HG03571 (cell line): ENCODE measurements at regions not wholly inside any gene's neighbourhood (a gene's known extent, or its start where the extent isn't known, plus 50 kb on each side); places are given as distances from the start of the nearest gene placed in this dataset.
"Not testable (repeated sequence)": the region's sequence is repeated elsewhere in the genome, so short reads cannot be mapped to it uniquely, and the experiment has no call there.

ENCODE experiments used
- ATAC-seq: cut with Tn5 transposase; IDR thresholded peaks from one replicate; pipeline ENCODE4 v1.9.1; 2021; ENCODE audit not compliant: unreplicated experiment

DNA sequence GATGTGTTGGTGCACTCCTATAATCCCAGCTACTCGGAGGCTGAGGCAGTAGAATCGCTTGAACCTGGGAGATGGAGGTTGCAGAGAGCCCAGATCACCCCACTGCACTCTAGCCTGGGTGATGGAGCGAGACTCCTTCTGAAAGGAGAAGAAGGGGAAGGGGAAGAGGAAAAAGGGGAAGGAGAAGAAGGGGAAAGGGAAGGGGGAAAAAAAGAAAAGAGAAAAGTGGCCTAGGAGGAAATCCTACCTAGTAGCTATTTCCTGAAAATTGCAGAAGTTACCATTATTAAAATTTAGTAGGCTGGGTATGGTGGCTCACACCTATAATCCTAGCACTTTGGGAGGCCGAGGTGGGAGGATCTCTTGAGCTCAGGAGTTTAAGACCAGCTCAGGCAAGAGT lies 67.4 kb downstream of the ARRDC3 start:
- ATAC-seq: no peak

DNA sequence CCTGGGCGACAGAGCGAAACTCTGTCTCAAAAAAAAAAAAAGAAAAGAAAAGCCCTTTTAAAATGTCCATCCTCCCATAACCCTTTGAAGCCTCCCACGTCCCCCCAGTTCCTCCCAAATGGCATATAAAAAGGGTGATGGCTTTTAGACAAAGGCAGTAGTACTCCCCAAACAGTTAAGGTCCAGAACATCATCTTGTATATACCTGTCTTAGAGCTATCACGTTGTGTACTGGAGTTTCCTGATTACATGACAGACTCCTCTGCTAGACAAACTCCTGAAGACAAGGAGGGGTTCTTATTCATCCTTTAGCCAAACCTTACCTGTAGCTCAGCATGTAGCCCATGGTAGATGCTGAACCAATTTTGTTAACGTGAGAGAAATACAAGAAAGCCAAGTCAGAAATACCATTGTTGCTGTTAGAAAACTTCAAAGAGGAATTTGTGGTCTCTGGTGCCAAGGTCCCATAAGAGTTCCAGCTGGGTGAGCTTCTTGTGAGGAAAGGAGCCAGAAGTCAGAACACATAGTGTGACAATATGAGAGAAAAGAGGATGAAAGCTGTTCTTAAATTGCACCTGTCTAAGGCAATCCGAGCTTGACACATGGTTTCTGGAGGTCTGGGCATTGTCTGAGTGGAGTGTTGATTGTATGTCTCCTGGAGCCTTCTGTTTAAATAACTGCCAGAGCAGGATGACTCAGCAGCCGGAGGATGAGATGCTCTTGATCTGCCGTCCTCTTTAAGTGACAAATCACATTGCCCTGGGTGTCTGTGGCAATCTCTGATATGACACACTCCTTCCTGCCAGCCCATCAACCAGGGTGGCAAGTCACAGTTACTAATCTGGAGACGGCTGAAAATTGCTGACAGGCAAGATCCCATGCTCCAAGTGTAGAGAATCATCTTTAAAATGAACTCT lies 69.1 kb downstream of the ARRDC3 start:
- peak; percentile 43 for ATAC-seq

- ATAC-seq: no peak
These were observed 70.4 kb downstream of the ARRDC3 start for GRCh38 chr5:91312698-91313097.

DNA sequence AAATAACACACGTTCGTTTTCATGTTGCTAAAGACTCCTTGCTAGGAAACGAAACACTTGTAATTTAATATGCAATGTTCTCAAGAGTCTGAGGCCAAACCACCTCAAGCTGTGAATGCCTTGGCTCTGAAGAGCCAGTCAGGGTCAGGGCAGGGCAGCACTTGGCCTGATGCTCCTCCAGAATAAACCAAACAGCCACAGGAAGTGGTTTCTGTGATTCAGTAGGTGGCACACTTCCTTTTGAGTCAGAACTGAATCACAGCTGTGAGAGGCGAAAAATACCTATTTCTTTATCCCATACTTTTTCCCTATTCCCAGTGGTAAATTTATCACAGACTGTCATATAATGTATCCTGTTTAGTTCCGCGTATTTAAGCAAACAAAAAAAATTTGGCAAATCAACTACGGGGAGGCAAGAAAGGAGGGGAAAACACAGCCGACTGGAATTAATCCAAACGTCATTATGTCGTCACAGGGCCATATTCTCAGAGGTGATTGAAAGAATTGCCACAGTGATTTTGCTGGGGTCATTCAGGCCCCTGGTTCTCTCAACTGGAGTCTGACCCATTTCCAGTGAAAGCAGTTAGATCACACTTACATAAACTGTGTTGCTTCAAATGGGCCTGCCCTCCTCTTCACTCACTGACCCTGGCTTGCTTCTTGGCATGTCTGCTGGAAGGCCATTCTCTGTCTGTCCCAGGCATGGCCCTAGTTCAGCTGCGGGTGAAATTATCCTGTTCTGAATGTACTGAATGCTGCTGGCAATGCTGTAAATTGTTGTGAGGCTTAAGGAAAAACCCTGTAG lies 71.2 kb downstream of the ARRDC3 start:
- peak; percentile 97 for ATAC-seq

DNA sequence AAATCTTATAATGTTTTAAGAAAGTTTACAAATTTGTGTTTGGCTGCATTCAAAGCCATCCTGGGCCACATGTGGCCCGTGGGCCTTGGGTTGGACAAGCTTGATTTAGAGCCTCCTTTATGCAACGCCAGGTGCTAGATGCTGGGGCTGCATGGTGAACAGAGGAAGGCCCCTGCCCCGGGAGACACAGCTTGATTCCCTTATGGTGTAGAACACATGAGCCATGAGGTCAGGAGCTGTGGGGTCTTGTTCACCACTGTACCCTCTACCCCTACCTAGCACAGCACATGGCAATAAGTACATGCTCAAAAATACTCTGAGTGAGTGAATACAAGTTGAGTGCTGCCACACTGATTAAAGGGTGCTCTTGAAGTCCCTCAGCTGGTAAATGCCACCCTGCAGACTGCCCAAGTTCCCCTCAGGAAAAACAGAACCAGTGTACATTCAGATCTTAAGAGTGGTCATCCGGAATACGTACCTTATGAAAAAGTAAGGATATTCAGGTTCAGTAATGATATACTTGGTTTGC lies 71.9 kb downstream of the ARRDC3 start:
- ATAC-seq: peak; percentile 7

- ATAC-seq: not testable (repeated sequence)
These were observed 75.0 kb downstream of the ARRDC3 start for GRCh38 chr5:91308157-91308556.

DNA sequence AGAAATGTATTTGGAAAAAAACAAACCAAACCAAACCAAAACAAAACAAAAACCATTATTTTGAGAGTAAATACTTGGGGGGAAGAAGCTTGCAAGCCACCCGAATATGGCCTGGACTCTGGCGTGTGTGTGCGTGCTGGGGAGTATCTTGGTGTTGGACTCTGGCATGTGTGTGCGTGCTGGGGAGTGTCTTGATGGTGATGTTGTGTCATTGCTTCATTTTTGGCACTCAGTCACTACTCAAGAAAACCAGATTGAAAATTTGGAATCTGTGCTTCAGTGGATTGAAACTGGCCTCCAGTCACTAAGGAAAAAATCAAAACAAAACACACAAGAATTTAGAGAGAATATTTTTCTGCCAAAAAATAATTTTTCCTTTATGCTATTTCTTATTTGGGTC lies 76.1 kb downstream of the ARRDC3 start:
- no peak for ATAC-seq

DNA sequence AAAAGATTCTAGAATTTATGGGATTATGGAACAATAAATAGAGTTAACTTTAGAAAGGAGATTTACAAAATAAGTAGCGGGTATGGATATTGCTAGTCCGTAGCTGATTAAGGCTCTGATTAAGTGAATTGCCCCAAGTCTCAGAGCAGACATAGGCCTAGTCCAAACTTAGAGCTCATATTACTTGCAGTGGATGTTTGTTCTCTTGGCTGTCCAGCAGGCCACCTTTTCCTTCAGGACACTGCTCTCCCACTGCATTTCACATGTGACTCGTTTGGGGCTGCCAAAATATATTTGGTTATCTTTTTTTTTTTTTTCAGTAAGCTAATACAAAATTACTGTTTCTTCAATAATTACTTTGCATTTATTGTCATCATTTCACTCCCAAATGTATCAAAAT lies 76.6 kb downstream of the ARRDC3 start:
- ATAC-seq: no peak

- no peak for ATAC-seq
These were observed 77.5 kb downstream of the ARRDC3 start for GRCh38 chr5:91305640-91306039.

GRCh38 chr5:91304015-91304414 lies 79.1 kb downstream of the ARRDC3 start:
- not testable (repeated sequence) for ATAC-seq

- no peak for ATAC-seq
These were observed 80.2 kb downstream of the ARRDC3 start for GRCh38 chr5:91302958-91303357.

GRCh38 chr5:91302305-91302704 lies 80.8 kb downstream of the ARRDC3 start:
- ATAC-seq: no peak

- no peak for ATAC-seq
These were observed 81.8 kb downstream of the ARRDC3 start for GRCh38 chr5:91301106-91301846.

DNA sequence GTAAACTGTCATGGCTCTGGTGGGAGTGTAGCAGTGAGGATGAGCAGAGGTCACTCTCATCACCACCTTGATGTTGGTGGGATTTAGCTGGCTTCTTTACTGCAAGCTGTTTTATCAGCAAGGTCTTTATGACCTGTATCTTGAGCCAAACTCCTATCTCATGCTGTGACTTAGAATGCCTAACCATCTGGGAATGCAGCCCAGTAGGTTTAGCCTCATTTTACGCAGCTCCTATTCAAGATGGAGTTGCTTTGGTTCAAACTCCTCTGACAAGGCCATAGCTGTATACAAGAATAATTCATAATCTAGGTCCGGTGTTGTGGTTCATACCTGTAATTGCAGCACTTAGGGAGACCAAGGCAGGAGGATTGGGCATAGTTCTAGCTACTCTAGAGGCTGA lies 85.1 kb downstream of the ARRDC3 start:
- no peak for ATAC-seq

GRCh38 chr5:91296674-91297143 lies 86.4 kb downstream of the ARRDC3 start:
- no peak for ATAC-seq

GRCh38 chr5:91296102-91296501 lies 87.0 kb downstream of the ARRDC3 start:
- not testable (repeated sequence) for ATAC-seq

DNA sequence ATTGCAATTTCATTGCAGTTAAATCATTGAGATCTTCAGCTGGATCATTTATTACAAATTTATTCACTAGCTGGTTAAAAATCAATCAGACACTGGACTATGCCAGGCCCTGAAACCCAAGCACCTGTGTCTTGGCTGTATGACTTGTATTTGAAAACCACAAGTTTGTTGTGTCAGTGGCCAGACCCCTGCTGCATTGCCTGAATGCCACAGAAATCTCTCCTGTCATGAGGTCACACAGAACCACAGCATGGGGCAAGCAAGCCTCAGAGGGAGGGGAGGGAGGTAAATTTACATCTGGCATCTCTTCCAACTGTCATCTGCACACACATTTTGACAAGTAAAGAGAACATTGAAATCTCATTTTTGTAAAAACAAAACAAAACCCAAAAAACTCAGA lies 90.0 kb downstream of the ARRDC3 start:
- peak; percentile 90 for ATAC-seq

DNA sequence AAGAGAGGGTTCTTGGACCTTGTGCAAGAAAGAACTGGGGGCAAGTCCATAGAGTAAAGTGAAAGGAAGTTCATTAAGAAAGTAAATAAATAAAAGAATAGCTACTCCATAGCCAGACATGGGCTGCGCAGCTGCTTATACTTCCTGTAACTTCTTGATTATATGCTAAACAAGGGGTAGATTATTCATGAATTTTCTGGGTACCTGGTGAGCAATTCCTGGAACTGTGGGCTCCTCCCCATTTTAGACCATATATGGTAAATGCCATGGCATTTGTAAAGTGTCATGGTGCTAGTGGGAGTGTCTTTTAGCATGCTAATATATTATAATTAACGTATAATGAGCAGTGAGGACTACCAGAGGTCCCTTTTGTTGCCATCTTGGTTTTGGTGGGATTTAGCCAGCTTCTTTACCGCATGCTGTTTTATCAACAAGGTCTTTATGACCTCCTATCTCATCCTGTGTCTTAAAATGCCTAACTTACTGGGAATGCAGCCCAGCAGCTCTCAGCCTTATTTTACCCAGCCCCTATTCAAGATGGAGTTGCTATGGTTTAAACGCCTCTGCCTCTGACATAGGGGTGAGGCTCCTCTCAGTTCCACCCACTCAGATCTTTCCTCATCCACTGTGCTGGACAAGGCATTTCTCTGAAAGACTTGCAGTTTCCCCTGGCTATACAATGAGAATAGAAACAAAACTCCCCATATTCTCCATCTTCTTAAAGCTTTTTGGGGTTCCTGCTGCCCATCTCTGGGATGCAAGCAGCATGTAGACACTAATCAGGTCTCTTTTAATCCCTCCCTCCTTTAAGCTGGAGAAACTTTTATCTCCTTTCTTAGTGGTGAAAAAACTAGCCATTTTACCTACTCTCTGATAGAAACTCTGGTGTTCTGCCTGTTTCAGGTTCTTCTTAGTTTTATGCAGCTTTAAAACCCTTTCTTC lies 91.2 kb downstream of the ARRDC3 start:
- ATAC-seq: no peak

DNA sequence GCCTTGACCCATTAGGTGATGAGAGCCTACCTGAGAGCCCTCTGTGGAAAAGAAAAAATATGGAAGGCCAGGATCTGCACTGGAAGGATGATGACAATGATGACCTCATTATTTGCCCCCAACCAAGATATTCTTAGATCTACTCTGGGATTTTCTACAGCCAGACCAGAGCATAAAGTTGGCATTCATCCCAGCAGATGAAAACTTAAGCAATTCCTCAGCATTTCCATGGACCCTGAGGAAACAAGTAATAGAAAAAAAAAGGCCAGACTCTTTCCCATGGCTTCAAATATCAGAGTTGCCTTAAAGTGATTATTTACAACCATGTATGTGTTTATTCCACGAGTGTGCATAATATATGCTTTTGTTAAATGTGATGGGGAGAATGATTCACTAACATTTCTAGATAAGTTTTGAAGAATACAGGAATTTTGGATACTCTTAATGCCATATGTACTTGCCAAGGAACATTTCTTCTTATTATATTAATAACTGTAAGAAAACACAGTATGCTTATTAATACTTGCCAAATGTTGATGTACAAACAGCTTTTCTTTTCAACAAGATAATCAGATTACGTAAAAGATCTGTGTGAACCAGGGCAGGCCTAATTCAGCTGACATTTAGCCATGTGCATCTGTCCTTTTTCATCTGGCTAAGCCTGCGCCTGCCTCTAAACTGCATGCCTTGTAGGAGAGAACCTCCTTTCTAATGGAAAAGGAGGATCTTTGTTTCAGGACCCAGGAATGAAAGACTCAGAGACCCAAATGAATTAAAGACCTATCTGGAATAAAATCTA lies 94.8 kb downstream of the ARRDC3 start:
- ATAC-seq: no peak
